IMR-90 (cell line): ENCODE measurements at regions not wholly inside any gene's neighbourhood (a gene's known extent, or its start where the extent isn't known, plus 50 kb on each side); places are given as distances from the start of the nearest gene placed in this dataset.

Source experiments
- ATAC-seq: fragments of 200-7000 bp; cut with Tn5 transposase; 2 replicates; pipeline ENCODE4 v1.9.1; 2020; ENCODE audit warnings: low read depth, mild to moderate bottlenecking, moderate library complexity
- BruUV-seq: library from RNA; stranded (reverse); fragments of 400-500 nt; replicated peaks from 2 replicates; lab custom pipeline; 2021; lab: Mats Ljungman, UMichigan
- CTCF ChIA-PET: fragments of 300-600 bp; formaldehyde crosslinking; extraction: SDS; loops from one replicate; lab custom pipeline; 2021; ENCODE audit warnings: antibody characterized with exemption; lab: Yijun Ruan, JAX
- POLR2A ChIA-PET: fragments of 300-600 bp; sonication (Branson Sonifier 250); formaldehyde crosslinking; loops from one replicate; lab custom pipeline; 2022; ENCODE audit warnings: antibody characterized with exemption; ENCODE audit not compliant: unreplicated experiment; lab: Charles Lee
- DNase-seq: peaks from one replicate; pipeline ENCODE4 v3.0.0; 2013
- H2AFZ ChIP-seq: replicated peaks from 2 replicates; pipeline ENCODE3; 2013; ENCODE audit warnings: low read length, mild to moderate bottlenecking; ENCODE audit not compliant: poor library complexity
- H2AK5ac ChIP-seq: 2 replicates; pipeline ENCODE4 v1.6.1; 2013; ENCODE audit warnings: low read depth, low read length, inconsistent platforms
- H2AK9ac ChIP-seq: replicated peaks from 2 replicates; pipeline ENCODE3; 2013; ENCODE audit warnings: mild to moderate bottlenecking, low read depth, low read length, moderate library complexity; ENCODE audit not compliant: poor library complexity
- H2BK120ac ChIP-seq: 2 replicates; pipeline ENCODE4 v1.6.1; 2013; ENCODE audit warnings: low read depth, low read length, inconsistent platforms
- H2BK15ac ChIP-seq: 3 replicates; pipeline ENCODE4 v1.6.1; 2013; ENCODE audit warnings: low read depth, low read length, inconsistent platforms
- H2BK20ac ChIP-seq: 2 replicates; pipeline ENCODE4 v1.6.1; 2013; ENCODE audit warnings: low read depth, mild to moderate bottlenecking, inconsistent platforms, low read length, moderate library complexity
- H2BK5ac ChIP-seq: 2 replicates; pipeline ENCODE4 v1.6.1; 2013; ENCODE audit warnings: mild to moderate bottlenecking, low read depth, low read length, inconsistent platforms; ENCODE audit not compliant: poor library complexity, severe bottlenecking
- H3K14ac ChIP-seq: replicated peaks from 2 replicates; pipeline ENCODE4 v1.6.1; 2013; ENCODE audit warnings: low read depth, low read length, inconsistent platforms
- H3K18ac ChIP-seq: 2 replicates; pipeline ENCODE4 v1.6.1; 2013; ENCODE audit warnings: low read depth, low read length, control low read depth
- H3K23ac ChIP-seq: 2 replicates; pipeline ENCODE4 v1.6.1; 2013; ENCODE audit warnings: low read depth, low read length, inconsistent platforms
- H3K27ac ChIP-seq: 2 replicates; pipeline ENCODE4 v1.5.1; 2013; ENCODE audit warnings: mild to moderate bottlenecking, control low read depth, low read length; ENCODE audit not compliant: insufficient read depth
- H3K27me3 ChIP-seq: 2 replicates; pipeline ENCODE4 v1.6.1; 2013; ENCODE audit warnings: low read length; ENCODE audit not compliant: control insufficient read depth, insufficient read depth
- H3K36me3 ChIP-seq: 2 replicates; pipeline ENCODE4 v1.6.1; 2013; ENCODE audit warnings: low read length, mixed read lengths; ENCODE audit not compliant: control insufficient read depth, insufficient read depth
- H3K4ac ChIP-seq: 2 replicates; pipeline ENCODE4 v1.6.1; 2013; ENCODE audit warnings: low read depth, low read length, inconsistent platforms
- H3K4me1 ChIP-seq: 2 replicates; pipeline ENCODE4 v1.6.1; 2013; ENCODE audit warnings: low read length, mixed read lengths; ENCODE audit not compliant: control insufficient read depth, insufficient read depth
- H3K4me2 ChIP-seq: 2 replicates; pipeline ENCODE4 v1.6.1; 2013; ENCODE audit warnings: low read depth, mild to moderate bottlenecking, control low read depth, low read length, moderate library complexity
- H3K4me3 ChIP-seq: 2 replicates; pipeline ENCODE4 v1.5.1; 2013; ENCODE audit warnings: low read depth, mild to moderate bottlenecking, control low read depth, low read length, moderate library complexity; ENCODE audit not compliant: insufficient read depth
- H3K56ac ChIP-seq: 2 replicates; pipeline ENCODE4 v1.6.1; 2013; ENCODE audit warnings: low read length, inconsistent platforms; ENCODE audit not compliant: insufficient read depth; ENCODE audit errors: extremely low read depth
- H3K79me1 ChIP-seq, 2 experiments: 2 replicates each; pipeline ENCODE4 v1.6.1; 2013; ENCODE audit warnings: low read length in 2 of 2, inconsistent platforms in 1 of 2, low read depth in 1 of 2
- H3K9ac ChIP-seq: 2 replicates; pipeline ENCODE4 v1.6.1; 2013; ENCODE audit warnings: low read depth, low read length, control low read depth
- H3K9me1 ChIP-seq: 2 replicates; pipeline ENCODE4 v1.6.1; 2013; ENCODE audit warnings: low read length, inconsistent platforms; ENCODE audit not compliant: insufficient read depth
- H3K9me3 ChIP-seq: 2 replicates; pipeline ENCODE4 v1.6.1; 2013; ENCODE audit warnings: low read length; ENCODE audit not compliant: control insufficient read depth, insufficient read depth
- H4K20me1 ChIP-seq: 2 replicates; pipeline ENCODE4 v1.6.1; 2013; ENCODE audit warnings: low read length, inconsistent platforms; ENCODE audit not compliant: insufficient read depth
- H4K5ac ChIP-seq: 2 replicates; pipeline ENCODE4 v1.6.1; 2013; ENCODE audit warnings: mild to moderate bottlenecking, low read depth, low read length, control low read depth
- H4K8ac ChIP-seq, 2 experiments: 2 replicates each; pipeline ENCODE4 v1.6.1; 2013; ENCODE audit warnings: low read depth in 2 of 2, low read length in 2 of 2, control low read depth in 1 of 2, inconsistent platforms in 1 of 2
- H4K91ac ChIP-seq: 2 replicates; pipeline ENCODE4 v1.6.1; 2013; ENCODE audit warnings: low read depth, low read length, inconsistent platforms; ENCODE audit not compliant: insufficient read depth
- BHLHE40 ChIP-seq: fragments of 150-350 bp; IDR thresholded peaks from 2 replicates; pipeline ENCODE4 v1.6.1; 2016; ENCODE audit warnings: mild to moderate bottlenecking, low read depth, low read length
- CEBPB ChIP-seq: IDR thresholded peaks from 2 replicates; pipeline ENCODE4 v1.6.1; 2012; ENCODE audit warnings: low read depth, low read length, improper control_type of control experiment
- CTCF ChIP-seq: conservative IDR thresholded peaks from 2 replicates; pipeline ENCODE4 v1.5.1; 2012; ENCODE audit warnings: mild to moderate bottlenecking, low read depth, low read length, improper control_type of control experiment
- FOS ChIP-seq: fragments of 150-350 bp; IDR thresholded peaks from 2 replicates; pipeline ENCODE4 v1.6.1; 2016; ENCODE audit warnings: low read depth, low read length
- MAFK ChIP-seq: IDR thresholded peaks from 2 replicates; pipeline ENCODE4 v1.6.1; 2012; ENCODE audit warnings: low read depth, low read length, improper control_type of control experiment
- MAZ ChIP-seq: IDR thresholded peaks from 2 replicates; pipeline ENCODE4 v1.6.1; 2012; ENCODE audit warnings: low read depth, mild to moderate bottlenecking, low read length, improper control_type of control experiment, moderate library complexity, borderline replicate concordance
- MXI1 ChIP-seq: IDR thresholded peaks from 2 replicates; pipeline ENCODE4 v1.6.1; 2012; ENCODE audit warnings: low read depth, mild to moderate bottlenecking, low read length, moderate library complexity, borderline replicate concordance
- NFE2L2 ChIP-seq: fragments of 150-350 bp; IDR thresholded peaks from 2 replicates; pipeline ENCODE4 v1.6.1; 2016; ENCODE audit warnings: low read depth, mild to moderate bottlenecking, low read length
- POLR2A ChIP-seq: IDR thresholded peaks from 2 replicates; pipeline ENCODE4 v1.6.1; 2012; ENCODE audit warnings: mild to moderate bottlenecking, low read depth, low read length
- RAD21 ChIP-seq: IDR thresholded peaks from 2 replicates; pipeline ENCODE4 v1.6.1; 2012; ENCODE audit warnings: low read length, improper control_type of control experiment
- RCOR1 ChIP-seq: IDR thresholded peaks from 2 replicates; pipeline ENCODE4 v1.6.1; 2012; ENCODE audit warnings: mild to moderate bottlenecking, low read length, improper control_type of control experiment; ENCODE audit not compliant: insufficient replicate concordance
- RFX5 ChIP-seq: IDR thresholded peaks from 2 replicates; pipeline ENCODE4 v1.8.0; 2012; ENCODE audit warnings: low read depth, mild to moderate bottlenecking, low read length, moderate library complexity
- SMC3 ChIP-seq: fragments of 150-350 bp; IDR thresholded peaks from 2 replicates; pipeline ENCODE4 v1.6.1; 2016; ENCODE audit warnings: low read depth, mild to moderate bottlenecking, antibody characterized with exemption, low read length, moderate library complexity
- USF2 ChIP-seq: fragments of 150-350 bp; IDR thresholded peaks from 2 replicates; pipeline ENCODE4 v1.6.1; 2017; ENCODE audit warnings: mild to moderate bottlenecking, antibody characterized with exemption, low read length, low read depth
- WGBS, 2 experiments: methylation state at CpG; one replicate each; pipeline versions ENCODE4 v1.1.5 to v1.1.7; 2013; ENCODE audit warnings: missing lambda C conversion rate in 2 of 2; ENCODE audit not compliant: insufficient read length in 1 of 2; ENCODE audit errors: extremely low coverage in 2 of 2; 5-methylcytosine and 5-hydroxymethylcytosine counted together
- dilution Hi-C: fragments of 300-500 bp; cut with HindIII; formaldehyde crosslinking; loops from one replicate; pipeline ENCODE4 v1.14.3; 2018; ENCODE audit warnings: low sequenced_read_pairs; ENCODE audit not compliant: unreplicated experiment
- in situ Hi-C: fragments of 300-500 bp; cut with MboI; formaldehyde crosslinking; loops from 3 replicates; pipeline ENCODE4 v1.14.3; 2019; ENCODE audit warnings: low sequenced_read_pairs, inconsistent platforms, mixed read lengths
- intact Hi-C: fragments of 100-400 bp; cut with micrococcal nuclease; formaldehyde crosslinking; loops from 2 replicates; pipeline ENCODE4 v1.10.0; 2022

GRCh38 chr17:77487677-77488530, 347.1 kb downstream of the SEC14L1 start:
- Histone ChIP-seq H2AK9ac (no peak overlapping the region), H2AK5ac (no peak overlapping the region), H4K91ac (no peak overlapping the region), H3K27ac (no peak overlapping the region), H3K9me3 (no peaks in the 10 kb centered on the region), H2AFZ (no peak overlapping the region), H3K36me3 (peaks cover 73% of the 10 kb centered on the region), H2BK20ac (no peak overlapping the region), H2BK120ac (no peak overlapping the region), H2BK15ac (no peak overlapping the region), H3K4me2 (no peak overlapping the region), H4K20me1 (peaks cover 87% of the 10 kb centered on the region), H4K8ac (no peak overlapping the region), H3K4me1 (no peaks in the 10 kb centered on the region), H3K4me3 (no peak overlapping the region), H3K56ac (no peak overlapping the region), H3K18ac (no peak overlapping the region), H3K27me3 (no peaks in the 10 kb centered on the region), H3K9ac (no peak overlapping the region), H3K23ac (no peak overlapping the region), H4K5ac (no peak overlapping the region), H3K79me1 (peaks cover 30 to 93% of the 10 kb centered on the region in 2 experiments), H3K9me1 (peaks cover 24% of the 10 kb centered on the region), H3K4ac (no peak overlapping the region), H2BK5ac (no peak overlapping the region), H3K14ac (no peak overlapping the region)
- ChIA-PET POLR2A (no interaction called here), CTCF (no interaction called here)
- WGBS, 2 experiments, result 85% methylated on average over 5 of the region's 28 CpGs; no CpG with 5 or more reads in 1 of the 2 experiments
- no peak for TF ChIP-seq USF2
- no peak for TF ChIP-seq MXI1
- no peak for TF ChIP-seq MAZ
- TF ChIP-seq NFE2L2, result no peak
- no peak for TF ChIP-seq CTCF
- TF ChIP-seq FOS, result no peak
- TF ChIP-seq RCOR1, result no peak
- no peak for TF ChIP-seq RAD21
- TF ChIP-seq MAFK, result no peak
- no peak for TF ChIP-seq RFX5
- TF ChIP-seq BHLHE40, result no peak
- no peak for TF ChIP-seq POLR2A
- TF ChIP-seq CEBPB, result no peak
- no peak for TF ChIP-seq SMC3
- in situ Hi-C loops, result no loop called here
- dilution Hi-C loops, result no loop called here
- ATAC-seq (no peak), DNase-seq (no peak)
- BruUV-seq, result no TSS peak
- intact Hi-C loops, result no loop called here
